ENCODE measurements at regions not wholly inside any gene's neighbourhood (a gene's known extent, or its start where the extent isn't known, plus 50 kb on each side); places are given as distances from the start of the nearest gene placed in this dataset.

DNA sequence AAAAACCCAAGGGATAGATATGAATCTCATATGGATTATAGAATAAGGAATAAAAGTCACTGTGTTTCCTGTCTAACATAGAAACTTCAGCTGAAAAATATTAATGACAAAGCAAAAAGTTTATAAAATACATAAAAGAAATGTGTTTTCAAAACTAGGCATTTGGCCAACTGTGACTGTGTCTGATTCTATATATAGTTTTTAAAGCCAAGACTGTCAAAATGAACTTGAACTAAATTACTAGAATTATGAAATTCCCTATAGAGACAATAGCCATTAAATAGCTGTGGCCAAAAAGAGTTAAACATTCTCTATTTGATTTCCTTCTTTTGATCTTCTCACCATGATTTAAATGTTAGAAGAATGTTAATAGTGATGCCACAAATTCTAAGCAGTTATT, 311.2 kb upstream of the SEMA3D start:
- TF ChIP-seq, protein P1, sequence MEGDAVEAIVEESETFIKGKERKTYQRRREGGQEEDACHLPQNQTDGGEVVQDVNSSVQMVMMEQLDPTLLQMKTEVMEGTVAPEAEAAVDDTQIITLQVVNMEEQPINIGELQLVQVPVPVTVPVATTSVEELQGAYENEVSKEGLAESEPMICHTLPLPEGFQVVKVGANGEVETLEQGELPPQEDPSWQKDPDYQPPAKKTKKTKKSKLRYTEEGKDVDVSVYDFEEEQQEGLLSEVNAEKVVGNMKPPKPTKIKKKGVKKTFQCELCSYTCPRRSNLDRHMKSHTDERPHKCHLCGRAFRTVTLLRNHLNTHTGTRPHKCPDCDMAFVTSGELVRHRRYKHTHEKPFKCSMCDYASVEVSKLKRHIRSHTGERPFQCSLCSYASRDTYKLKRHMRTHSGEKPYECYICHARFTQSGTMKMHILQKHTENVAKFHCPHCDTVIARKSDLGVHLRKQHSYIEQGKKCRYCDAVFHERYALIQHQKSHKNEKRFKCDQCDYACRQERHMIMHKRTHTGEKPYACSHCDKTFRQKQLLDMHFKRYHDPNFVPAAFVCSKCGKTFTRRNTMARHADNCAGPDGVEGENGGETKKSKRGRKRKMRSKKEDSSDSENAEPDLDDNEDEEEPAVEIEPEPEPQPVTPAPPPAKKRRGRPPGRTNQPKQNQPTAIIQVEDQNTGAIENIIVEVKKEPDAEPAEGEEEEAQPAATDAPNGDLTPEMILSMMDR (IDR thresholded peaks at IDR 0.05): no peak
- TF ChIP-seq EP300 (IDR thresholded peaks at IDR 0.05): no peak
- Histone ChIP-seq H3K9me3 (no peaks in the 10 kb centered on the region), H3K4me3 (no peak overlapping the region), H3K27ac (no peak overlapping the region), H3K27me3 (no peaks in the 10 kb centered on the region), H3K36me3 (no peaks in the 10 kb centered on the region), H3K4me1 (no peaks in the 10 kb centered on the region)
- DNase-seq (ENCODE audit: low spot score in 2 of 2): no peak

DNA sequence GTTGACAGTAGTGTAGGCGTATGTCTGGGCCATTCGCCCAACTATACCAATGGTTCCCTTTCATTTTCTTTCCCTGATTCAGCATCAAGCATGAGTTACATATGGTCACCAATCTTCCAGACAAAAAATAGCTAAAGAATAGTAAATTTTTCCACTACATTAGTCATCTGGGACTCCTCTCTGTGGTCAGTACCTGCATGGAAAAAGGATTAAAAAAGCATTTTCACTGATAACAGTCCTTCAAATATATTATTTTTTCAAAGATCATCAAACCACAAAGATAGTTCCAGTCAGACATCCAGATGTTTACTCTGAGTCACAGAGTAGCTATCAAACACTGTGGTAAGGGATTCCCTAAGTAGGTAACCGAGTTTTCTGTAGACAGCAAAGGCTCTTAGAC, 302.6 kb upstream of the SEMA3D start:
- DNase-seq (ENCODE audit: low spot score in 2 of 2): no peak
- no peaks in the 10 kb centered on the region for H3K36me3 ChIP-seq
- H3K4me1 ChIP-seq: no peaks in the 10 kb centered on the region
- H3K27ac ChIP-seq: no peak overlapping the region
- no peak overlapping the region for H3K4me3 ChIP-seq
- H3K9me3 ChIP-seq: no peaks in the 10 kb centered on the region
- no peaks in the 10 kb centered on the region for H3K27me3 ChIP-seq
- TF ChIP-seq, protein P1 (IDR thresholded peaks at IDR 0.05): no peak
- TF ChIP-seq POLR2A (IDR thresholded peaks at IDR 0.05) (no peak), EP300 (IDR thresholded peaks at IDR 0.05) (no peak), POLR2AphosphoS5 (IDR thresholded peaks at IDR 0.05) (no peak)
- WGBS: 71% methylated on average over 3 of the region's 3 CpGs

DNA sequence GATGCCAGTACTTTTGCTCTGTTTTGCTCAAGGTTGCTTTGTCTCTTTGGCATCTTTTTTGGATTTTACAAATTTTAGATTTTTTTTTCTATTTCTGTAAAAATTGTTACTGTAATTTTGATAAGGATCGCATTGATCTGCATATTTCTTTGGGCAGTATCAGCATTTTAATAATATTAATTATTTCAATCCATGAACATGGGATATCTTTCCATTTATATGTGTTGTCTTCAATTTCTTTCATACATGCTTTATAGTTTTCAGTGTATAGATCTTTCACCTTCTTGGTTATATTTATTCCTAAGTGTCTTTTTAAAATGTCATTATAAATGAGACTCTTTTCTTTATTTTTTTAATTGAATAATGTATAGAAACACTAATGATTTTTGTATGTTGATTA, 301.6 kb upstream of the SEMA3D start:
- Histone ChIP-seq H3K4me1 (no peaks in the 10 kb centered on the region), H3K36me3 (no peaks in the 10 kb centered on the region), H3K27me3 (no peaks in the 10 kb centered on the region), H3K9me3 (no peaks in the 10 kb centered on the region), H3K27ac (no peak overlapping the region), H3K4me3 (no peak overlapping the region)
- no peak for DNase-seq (ENCODE audit: low spot score in 2 of 2)
- WGBS: 90% methylated on average over 1 of the region's 1 CpG
- no peak for TF ChIP-seq EP300 (IDR thresholded peaks at IDR 0.05)
- no peak for TF ChIP-seq POLR2A (IDR thresholded peaks at IDR 0.05)
- no peak for TF ChIP-seq POLR2AphosphoS5 (IDR thresholded peaks at IDR 0.05)
- TF ChIP-seq, protein P1 (IDR thresholded peaks at IDR 0.05): no peak

DNA sequence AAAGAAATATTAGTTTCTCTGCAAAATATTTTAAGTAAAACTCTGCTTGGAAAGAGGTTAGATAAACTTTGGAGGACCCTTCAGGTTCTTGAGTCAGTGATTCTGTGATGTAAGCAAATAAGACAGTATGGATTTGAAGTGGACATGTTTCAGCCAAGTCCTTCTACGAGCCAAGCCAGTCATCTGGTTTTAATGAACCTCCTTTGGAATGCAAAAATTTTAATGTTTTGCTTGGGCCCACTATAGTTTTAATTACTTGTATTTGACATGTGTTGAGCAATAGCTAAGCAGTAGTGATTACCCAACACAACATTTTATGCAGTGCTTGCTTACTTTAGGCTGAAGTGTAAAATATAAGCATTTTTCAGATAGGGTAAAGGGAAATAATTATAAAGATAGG, 296.3 kb upstream of the SEMA3D start:
- H3K27ac ChIP-seq: no peak overlapping the region
- no peak overlapping the region for H3K4me3 ChIP-seq
- no peaks in the 10 kb centered on the region for H3K36me3 ChIP-seq
- H3K4me1 ChIP-seq: no peaks in the 10 kb centered on the region
- no peak for DNase-seq (ENCODE audit: low spot score in 2 of 2)
- H3K9me3 ChIP-seq: no peaks in the 10 kb centered on the region
- H3K27me3 ChIP-seq: no peaks in the 10 kb centered on the region
- 29% methylated on average over 1 of the region's 1 CpG for WGBS
- TF ChIP-seq EP300 (IDR thresholded peaks at IDR 0.05) (no peak), POLR2AphosphoS5 (IDR thresholded peaks at IDR 0.05) (no peak), POLR2A (IDR thresholded peaks at IDR 0.05) (no peak)
- TF ChIP-seq, protein P1 (IDR thresholded peaks at IDR 0.05): no peak

DNA sequence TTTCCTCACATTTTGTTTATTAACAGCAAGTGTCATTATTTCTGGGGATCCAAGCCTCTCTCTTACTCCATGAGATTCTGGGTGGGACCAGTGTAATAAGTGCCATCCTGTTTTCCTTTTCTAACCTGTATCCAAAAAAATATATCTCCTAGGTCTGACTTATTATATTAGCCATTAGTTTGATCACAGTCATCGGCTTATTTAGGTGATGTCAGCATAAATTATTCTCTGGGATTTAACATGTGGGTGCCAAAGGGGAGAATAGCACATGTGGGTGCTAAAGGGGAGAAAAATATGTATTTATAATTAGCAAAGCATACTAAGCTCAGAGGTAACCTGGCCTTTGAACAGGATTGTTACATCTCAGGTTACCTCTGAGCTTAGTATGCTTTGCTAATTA, 293.8 kb upstream of the SEMA3D start:
- no peaks in the 10 kb centered on the region for H3K4me1 ChIP-seq
- WGBS: 71% methylated on average over 1 of the region's 1 CpG
- no peak overlapping the region for H3K4me3 ChIP-seq
- no peaks in the 10 kb centered on the region for H3K27me3 ChIP-seq
- DNase-seq (ENCODE audit: low spot score in 2 of 2): no peak
- no peaks in the 10 kb centered on the region for H3K9me3 ChIP-seq
- H3K36me3 ChIP-seq: no peaks in the 10 kb centered on the region
- no peak for TF ChIP-seq POLR2A (IDR thresholded peaks at IDR 0.05)
- H3K27ac ChIP-seq: no peak overlapping the region

DNA sequence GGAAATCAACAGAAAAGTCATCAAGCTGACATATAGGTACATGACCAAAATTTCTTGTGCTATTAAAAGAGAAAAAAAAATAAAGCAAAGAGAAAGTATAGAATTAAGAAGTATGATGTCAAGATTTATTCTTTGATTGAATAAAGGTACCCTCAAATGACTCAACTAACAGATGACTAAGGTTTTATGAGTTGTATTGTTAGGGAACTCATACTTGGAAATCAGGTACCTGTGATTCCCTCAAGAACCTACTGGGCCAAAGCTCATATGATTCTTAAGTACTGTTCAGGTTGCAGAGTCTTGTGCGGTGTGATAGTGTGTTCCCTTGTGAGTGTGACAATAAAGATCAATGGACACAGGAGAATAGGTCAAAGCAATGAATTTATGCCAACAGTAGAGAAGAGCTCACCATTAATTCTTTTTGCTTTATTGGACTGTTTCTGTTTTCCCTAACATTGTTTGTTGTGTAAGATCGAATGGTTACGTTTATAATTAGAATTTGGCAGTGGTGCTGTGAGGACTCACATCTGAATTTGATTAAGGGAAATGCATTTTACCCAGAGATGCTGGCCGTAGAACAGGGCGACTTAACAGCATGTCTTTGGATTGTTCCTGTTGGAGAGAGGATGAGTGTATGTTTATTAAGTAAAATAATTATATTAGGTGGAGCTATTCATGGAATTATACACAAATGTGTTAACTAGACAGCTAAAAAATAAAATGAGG, 293.2 kb upstream of the SEMA3D start:
- H3K9me3 ChIP-seq: no peaks in the 10 kb centered on the region
- no peak for TF ChIP-seq POLR2A (IDR thresholded peaks at IDR 0.05)
- TF ChIP-seq EP300 (IDR thresholded peaks at IDR 0.05): no peak
- no peak for TF ChIP-seq POLR2AphosphoS5 (IDR thresholded peaks at IDR 0.05)
- TF ChIP-seq, protein P1 (IDR thresholded peaks at IDR 0.05): no peak
- H3K36me3 ChIP-seq: no peaks in the 10 kb centered on the region
- H3K4me1 ChIP-seq: no peaks in the 10 kb centered on the region
- no peak for DNase-seq (ENCODE audit: low spot score in 2 of 2)
- no peak overlapping the region for H3K4me3 ChIP-seq
- H3K27me3 ChIP-seq: no peaks in the 10 kb centered on the region
- WGBS: 45% methylated on average over 5 of the region's 5 CpGs
- no peak overlapping the region for H3K27ac ChIP-seq
